ENCODE measurements at regions not wholly inside any gene's neighbourhood (a gene's known extent, or its start where the extent isn't known, plus 50 kb on each side); places are given as distances from the start of the nearest gene placed in this dataset.

DNA sequence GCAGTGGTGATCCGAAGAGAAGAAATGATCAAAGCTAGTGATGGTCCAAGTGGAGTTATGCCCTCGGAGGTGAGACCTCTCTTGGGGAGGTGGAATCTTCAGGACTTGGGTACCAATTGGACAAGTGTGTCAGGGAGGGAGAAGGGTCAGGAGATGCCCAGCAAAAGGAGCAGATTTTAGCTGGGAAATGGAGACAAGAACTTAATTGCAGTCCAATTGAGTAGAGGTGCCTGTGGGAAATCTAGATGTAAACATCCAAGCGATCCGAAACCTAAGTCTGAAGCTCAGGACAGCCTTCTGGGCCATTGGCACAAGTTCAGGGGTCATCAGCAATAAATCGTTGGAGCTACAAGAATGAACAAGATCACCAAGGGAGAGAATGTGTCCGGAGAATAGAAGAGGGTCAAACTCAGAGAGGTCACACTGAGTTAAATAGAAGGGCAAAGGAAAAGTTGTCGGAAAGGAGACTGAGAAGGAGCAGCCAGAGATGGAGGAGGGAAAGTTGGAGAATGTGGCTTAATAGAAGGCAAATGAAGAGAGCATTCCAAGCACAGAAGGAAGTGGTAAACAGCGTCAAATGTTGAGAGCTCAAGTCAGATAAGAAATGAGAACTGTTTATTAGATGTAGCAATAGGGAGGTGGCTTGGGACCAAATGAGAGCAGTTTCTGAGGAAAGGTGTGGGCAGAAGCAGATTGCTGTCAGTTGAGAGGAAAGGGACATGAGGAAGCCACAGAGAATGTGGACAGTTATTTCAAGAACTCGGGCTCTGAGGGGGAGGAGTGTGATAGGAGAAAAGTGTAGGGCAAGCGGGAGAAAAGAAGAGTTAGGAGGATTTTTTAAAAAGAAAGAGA lies 64.2 kb upstream of the FNDC3B start:
- TF ChIP-seq POLR2AphosphoS5 (IDR thresholded peaks at IDR 0.05) (no peak), EP300 (IDR thresholded peaks at IDR 0.05; ENCODE audit: low read depth) (no peak), POLR2A (IDR thresholded peaks at IDR 0.05) (no peak)
- TF ChIP-seq, protein P1, sequence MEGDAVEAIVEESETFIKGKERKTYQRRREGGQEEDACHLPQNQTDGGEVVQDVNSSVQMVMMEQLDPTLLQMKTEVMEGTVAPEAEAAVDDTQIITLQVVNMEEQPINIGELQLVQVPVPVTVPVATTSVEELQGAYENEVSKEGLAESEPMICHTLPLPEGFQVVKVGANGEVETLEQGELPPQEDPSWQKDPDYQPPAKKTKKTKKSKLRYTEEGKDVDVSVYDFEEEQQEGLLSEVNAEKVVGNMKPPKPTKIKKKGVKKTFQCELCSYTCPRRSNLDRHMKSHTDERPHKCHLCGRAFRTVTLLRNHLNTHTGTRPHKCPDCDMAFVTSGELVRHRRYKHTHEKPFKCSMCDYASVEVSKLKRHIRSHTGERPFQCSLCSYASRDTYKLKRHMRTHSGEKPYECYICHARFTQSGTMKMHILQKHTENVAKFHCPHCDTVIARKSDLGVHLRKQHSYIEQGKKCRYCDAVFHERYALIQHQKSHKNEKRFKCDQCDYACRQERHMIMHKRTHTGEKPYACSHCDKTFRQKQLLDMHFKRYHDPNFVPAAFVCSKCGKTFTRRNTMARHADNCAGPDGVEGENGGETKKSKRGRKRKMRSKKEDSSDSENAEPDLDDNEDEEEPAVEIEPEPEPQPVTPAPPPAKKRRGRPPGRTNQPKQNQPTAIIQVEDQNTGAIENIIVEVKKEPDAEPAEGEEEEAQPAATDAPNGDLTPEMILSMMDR (IDR thresholded peaks at IDR 0.05): no peak

All from transverse colon (tissue), 4 donors.